Epithelial cell of proximal tubule (primary cell): ENCODE measurements at regions not wholly inside any gene's neighbourhood (a gene's known extent, or its start where the extent isn't known, plus 50 kb on each side); places are given as distances from the start of the nearest gene placed in this dataset.

Experiments
- DNase-seq: peaks from one replicate; pipeline ENCODE4 v3.0.0-alpha.2; 2011; ENCODE audit warnings: low read depth
- H3K4me3 ChIP-seq: 2 replicates; pipeline ENCODE4 v1.5.1; 2011; ENCODE audit warnings: low read depth, mild to moderate bottlenecking, low read length
- CTCF ChIP-seq: conservative IDR thresholded peaks from 2 replicates; pipeline ENCODE4 v1.5.1; 2012; ENCODE audit warnings: low read depth, mild to moderate bottlenecking, low read length

- no peak for DNase-seq
- no peak overlapping the region for H3K4me3 ChIP-seq
- no peak for TF ChIP-seq CTCF
These were observed 54.6 kb upstream of the ARHGAP5 start for GRCh38 chr14:32022525-32022924.

GRCh38 chr14:32022938-32023466, 54.1 kb upstream of the ARHGAP5 start:
- TF ChIP-seq CTCF: no peak
- no peak overlapping the region for H3K4me3 ChIP-seq
- no peak for DNase-seq

GRCh38 chr14:32023540-32023939, 53.6 kb upstream of the ARHGAP5 start:
- TF ChIP-seq CTCF: no peak
- H3K4me3 ChIP-seq: no peak overlapping the region
- no peak for DNase-seq

- peak; percentile 94 for DNase-seq
- no peak overlapping the region for H3K4me3 ChIP-seq
- no peak for TF ChIP-seq CTCF
These were observed 49.7 kb upstream of the ARHGAP5 start for GRCh38 chr14:32027255-32027939.
